Activated T-helper 1 cell treated with anti-CD3 and anti-CD28 coated beads, Interleukin-12 subunit alpha, Interleukin-12 subunit beta, Interleukin-2, Interleukin-4 antibody, amounts not matched to agents 30 ng/mL and 10 ng/mL and 1 ng/mL, durations not matched to agents 14 hours and 24 hours and 36 hours (primary cell): ENCODE measurements at regions not wholly inside any gene's neighbourhood (a gene's known extent, or its start where the extent isn't known, plus 50 kb on each side); places are given as distances from the start of the nearest gene placed in this dataset.
"Not testable (repeated sequence)": the region's sequence is repeated elsewhere in the genome, so short reads cannot be mapped to it uniquely, and the experiment has no call there.

Experiments used
- DNase-seq: peaks from one replicate; pipeline ENCODE4 v3.0.0; 2021; ENCODE audit warnings: low spot score
- H3K27ac Mint-ChIP-seq: one replicate; pipeline ENCODE4 v1.8.0; 2021; ENCODE audit warnings: mild to moderate bottlenecking, mixed read lengths
- H3K27me3 Mint-ChIP-seq: one replicate; pipeline ENCODE4 v1.8.0; 2022; ENCODE audit warnings: mild to moderate bottlenecking, moderate library complexity, mixed read lengths; ENCODE audit not compliant: insufficient read depth
- H3K36me3 Mint-ChIP-seq: one replicate; pipeline ENCODE4 v1.8.0; 2021; ENCODE audit warnings: low read depth, mixed read lengths
- H3K4me1 Mint-ChIP-seq: one replicate; pipeline ENCODE4 v1.8.0; 2021; ENCODE audit warnings: low read depth, mixed read lengths
- H3K4me3 Mint-ChIP-seq: one replicate; pipeline ENCODE4 v1.8.0; 2021; ENCODE audit warnings: mild to moderate bottlenecking, moderate library complexity, mixed read lengths
- H3K9me3 Mint-ChIP-seq: one replicate; pipeline ENCODE4 v1.8.0; 2021; ENCODE audit warnings: mixed read lengths
- intact Hi-C: fragments of 100-400 bp; cut with micrococcal nuclease; formaldehyde crosslinking; loops from one replicate; pipeline ENCODE4 v1.15.1; 2024

DNA sequence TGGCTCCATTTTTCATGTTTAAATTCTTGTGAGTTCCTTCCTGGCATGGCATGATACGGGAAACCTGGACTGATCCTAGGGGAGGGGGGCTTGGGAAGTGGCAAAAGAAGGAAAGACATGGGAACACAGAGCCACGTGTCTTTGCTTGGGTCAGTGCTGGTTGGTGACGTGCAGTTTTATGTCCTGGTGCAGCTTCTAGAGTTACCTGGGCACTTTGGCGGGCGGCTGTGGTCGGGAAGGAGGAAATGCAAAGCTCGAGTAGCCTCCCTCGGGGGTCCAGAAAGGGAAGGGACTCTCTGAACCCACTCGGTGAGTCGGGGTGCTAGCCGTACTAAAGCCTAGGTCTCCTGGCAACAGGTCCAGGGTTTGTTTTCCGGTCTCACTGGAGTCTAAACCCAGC is 94.6 kb downstream of the APOB start:
- intact Hi-C loops: no loop called here
- Mint-ChIP-seq H3K9me3 (no peaks in the 10 kb centered on the region), H3K4me3 (no peak overlapping the region), H3K36me3 (no peaks in the 10 kb centered on the region), H3K27me3 (no peaks in the 10 kb centered on the region), H3K27ac (no peak overlapping the region), H3K4me1 (no peaks in the 10 kb centered on the region)
- DNase-seq: no peak

DNA sequence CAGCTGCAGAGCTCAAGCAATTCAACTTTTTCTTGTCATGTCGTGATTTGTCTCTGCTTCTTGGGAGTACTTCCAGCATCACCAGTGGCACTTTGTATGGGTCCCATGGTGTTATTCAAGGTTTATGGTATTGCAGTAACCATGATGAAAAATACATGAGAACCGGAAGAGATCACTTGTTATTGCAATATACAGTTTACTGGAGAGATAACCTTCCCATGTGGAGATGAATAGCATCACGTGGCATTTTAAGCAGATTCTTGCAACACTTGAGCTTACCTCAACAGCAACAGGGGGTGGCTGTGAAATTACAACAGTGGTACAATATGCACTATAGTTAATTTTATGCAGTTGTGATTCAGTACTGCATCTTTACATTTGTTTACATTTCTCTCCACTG is 97.4 kb downstream of the APOB start:
- Mint-ChIP-seq H3K36me3 (no peaks in the 10 kb centered on the region), H3K9me3 (no peaks in the 10 kb centered on the region), H3K27ac (no peak overlapping the region), H3K4me3 (no peak overlapping the region), H3K4me1 (no peaks in the 10 kb centered on the region), H3K27me3 (no peaks in the 10 kb centered on the region)
- no peak for DNase-seq
- intact Hi-C loops: no loop called here

GRCh38 chr2:20943721-20944120 is 100.2 kb downstream of the APOB start:
- H3K4me3 Mint-ChIP-seq, H3K4me1 Mint-ChIP-seq, H3K27ac Mint-ChIP-seq, DNase-seq, H3K9me3 Mint-ChIP-seq, H3K27me3 Mint-ChIP-seq, intact Hi-C loops, H3K36me3 Mint-ChIP-seq: not testable (repeated sequence)

- H3K4me3 Mint-ChIP-seq: no peak overlapping the region
- no peak overlapping the region for H3K27ac Mint-ChIP-seq
- peaks cover 2% of the 10 kb centered on the region for H3K27me3 Mint-ChIP-seq
- H3K36me3 Mint-ChIP-seq: no peaks in the 10 kb centered on the region
- intact Hi-C loops: no loop called here
- no peaks in the 10 kb centered on the region for H3K9me3 Mint-ChIP-seq
- no peaks in the 10 kb centered on the region for H3K4me1 Mint-ChIP-seq
- no peak for DNase-seq
These were observed 101.2 kb downstream of the APOB start for GRCh38 chr2:20942646-20943125.

DNA sequence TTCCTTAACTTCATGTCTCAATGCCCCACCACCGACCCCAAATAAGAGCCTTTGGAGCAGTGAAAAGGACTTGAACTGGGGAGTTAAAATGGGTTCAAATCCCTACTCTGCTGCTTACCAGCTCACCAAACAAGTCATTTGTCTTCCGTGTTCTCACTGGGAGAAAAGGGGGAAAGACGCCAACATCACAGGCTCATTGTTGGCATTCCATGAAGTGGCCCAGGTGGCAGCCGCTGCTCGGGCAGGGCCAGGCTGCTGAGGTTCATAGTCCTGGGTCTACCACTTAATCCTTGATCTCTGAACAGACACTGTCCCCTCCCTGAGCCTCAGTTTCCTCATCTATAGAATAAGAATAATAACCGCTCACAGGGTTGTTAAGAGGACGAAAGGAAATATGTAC is 103.0 kb downstream of the APOB start:
- intact Hi-C loops: no loop called here
- Mint-ChIP-seq H3K9me3 (no peaks in the 10 kb centered on the region), H3K4me1 (no peaks in the 10 kb centered on the region), H3K27me3 (peaks cover 2% of the 10 kb centered on the region), H3K4me3 (no peak overlapping the region), H3K36me3 (no peaks in the 10 kb centered on the region), H3K27ac (no peak overlapping the region)
- DNase-seq: no peak

- H3K36me3 Mint-ChIP-seq: no peaks in the 10 kb centered on the region
- intact Hi-C loops: no loop called here
- DNase-seq: no peak
- H3K27ac Mint-ChIP-seq: no peak overlapping the region
- no peak overlapping the region for H3K4me3 Mint-ChIP-seq
- peaks cover 2% of the 10 kb centered on the region for H3K27me3 Mint-ChIP-seq
- no peaks in the 10 kb centered on the region for H3K4me1 Mint-ChIP-seq
- no peaks in the 10 kb centered on the region for H3K9me3 Mint-ChIP-seq
These were observed 103.7 kb downstream of the APOB start for GRCh38 chr2:20939931-20940795.

DNA sequence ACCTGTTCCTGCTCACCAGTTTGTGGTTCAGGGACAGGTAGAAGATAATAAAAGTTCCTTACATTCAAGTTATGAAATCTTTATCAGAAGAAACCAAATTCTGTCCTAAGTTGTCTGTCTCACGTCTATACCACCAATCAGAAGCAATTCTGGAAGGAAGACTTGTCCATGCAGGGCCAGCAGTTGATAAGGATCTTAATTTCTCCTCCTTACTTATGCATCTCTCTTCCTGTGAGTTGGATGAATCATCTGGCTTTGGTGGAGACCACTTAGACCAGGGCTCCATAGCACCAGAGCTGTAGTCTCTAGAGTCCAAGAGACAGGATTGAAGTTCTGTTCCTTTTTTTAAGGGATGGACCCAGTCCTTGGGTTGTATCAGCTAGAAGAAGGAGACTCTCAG is 106.5 kb downstream of the APOB start:
- intact Hi-C loops: no loop called here
- DNase-seq: no peak
- Mint-ChIP-seq H3K36me3 (no peaks in the 10 kb centered on the region), H3K9me3 (no peaks in the 10 kb centered on the region), H3K4me1 (no peaks in the 10 kb centered on the region), H3K4me3 (no peak overlapping the region), H3K27me3 (peaks cover 2% of the 10 kb centered on the region), H3K27ac (no peak overlapping the region)

- Mint-ChIP-seq H3K4me1 (no peaks in the 10 kb centered on the region), H3K4me3 (no peak overlapping the region), H3K36me3 (no peaks in the 10 kb centered on the region), H3K27me3 (peaks cover 2% of the 10 kb centered on the region), H3K27ac (no peak overlapping the region), H3K9me3 (no peaks in the 10 kb centered on the region)
- intact Hi-C loops: no loop called here
- no peak for DNase-seq
These were observed 108.6 kb downstream of the APOB start for GRCh38 chr2:20935168-20935775.

- H3K4me3 Mint-ChIP-seq: no peak overlapping the region
- no peaks in the 10 kb centered on the region for H3K9me3 Mint-ChIP-seq
- H3K4me1 Mint-ChIP-seq: no peaks in the 10 kb centered on the region
- no peak for DNase-seq
- no peaks in the 10 kb centered on the region for H3K36me3 Mint-ChIP-seq
- H3K27me3 Mint-ChIP-seq: peaks cover 2% of the 10 kb centered on the region
- intact Hi-C loops: no loop called here
- no peak overlapping the region for H3K27ac Mint-ChIP-seq
These were observed 109.6 kb downstream of the APOB start for GRCh38 chr2:20934236-20934635.

DNA sequence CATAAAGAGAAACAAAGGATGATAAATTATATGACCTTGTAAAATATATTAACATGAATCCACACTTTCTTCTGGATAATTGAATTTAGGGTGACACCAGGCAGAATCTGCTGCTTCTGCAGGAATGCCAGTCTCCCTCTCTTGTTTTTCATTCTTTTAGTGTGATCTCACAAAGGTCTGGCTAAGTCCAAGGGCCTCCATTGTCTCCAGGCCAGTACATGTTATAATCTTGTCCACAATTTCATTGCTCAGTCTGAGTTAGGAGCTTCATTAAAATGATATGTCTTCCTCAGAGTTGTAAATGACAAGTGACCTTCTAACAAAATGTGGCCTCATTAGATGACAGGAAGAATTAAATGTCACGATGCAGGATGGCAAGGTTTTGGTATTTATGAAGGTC is 110.2 kb downstream of the APOB start:
- intact Hi-C loops: no loop called here
- Mint-ChIP-seq H3K27ac (no peak overlapping the region), H3K36me3 (no peaks in the 10 kb centered on the region)

GRCh38 chr2:20931346-20931745 is 108.4 kb upstream of the LDAH start:
- no peak for DNase-seq
- no peak overlapping the region for H3K4me3 Mint-ChIP-seq
- no peaks in the 10 kb centered on the region for H3K4me1 Mint-ChIP-seq
- intact Hi-C loops: no loop called here
- H3K27ac Mint-ChIP-seq: no peak overlapping the region
- H3K36me3 Mint-ChIP-seq: no peaks in the 10 kb centered on the region
- no peaks in the 10 kb centered on the region for H3K27me3 Mint-ChIP-seq
- H3K9me3 Mint-ChIP-seq: no peaks in the 10 kb centered on the region

More for the DNA sequence above, 110.2 kb downstream of the APOB start:
- no peaks in the 10 kb centered on the region for H3K4me1 Mint-ChIP-seq
- DNase-seq: no peak
- peaks cover 2% of the 10 kb centered on the region for H3K27me3 Mint-ChIP-seq
- no peak overlapping the region for H3K4me3 Mint-ChIP-seq
- H3K9me3 Mint-ChIP-seq: no peaks in the 10 kb centered on the region

- Mint-ChIP-seq H3K9me3 (no peaks in the 10 kb centered on the region), H3K36me3 (no peaks in the 10 kb centered on the region), H3K4me3 (no peak overlapping the region), H3K4me1 (no peaks in the 10 kb centered on the region), H3K27ac (no peak overlapping the region), H3K27me3 (no peaks in the 10 kb centered on the region)
- no peak for DNase-seq
- intact Hi-C loops: no loop called here
These were observed 108.0 kb upstream of the LDAH start for GRCh38 chr2:20930928-20931327.

DNA sequence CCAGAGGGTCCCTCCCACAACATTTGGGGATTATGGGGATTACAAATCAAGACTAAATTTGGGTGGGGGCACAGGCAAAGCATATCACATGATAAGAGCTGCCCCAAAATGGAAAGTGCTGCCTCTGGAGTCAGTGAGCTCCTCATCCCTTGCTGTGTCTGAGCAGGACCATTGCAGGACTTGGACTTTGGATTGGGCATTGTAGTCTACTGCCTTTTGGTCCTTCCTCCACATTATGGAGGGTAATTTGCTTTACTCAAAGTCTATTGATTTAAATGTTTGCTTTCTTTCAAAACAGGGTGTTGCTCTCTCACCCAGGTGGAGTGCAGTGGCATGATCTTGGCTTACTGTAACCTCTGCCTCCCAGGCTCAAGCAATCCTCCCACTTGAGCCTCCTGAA is 106.8 kb upstream of the LDAH start:
- H3K27me3 Mint-ChIP-seq: no peaks in the 10 kb centered on the region
- H3K4me3 Mint-ChIP-seq: no peak overlapping the region
- H3K36me3 Mint-ChIP-seq: no peaks in the 10 kb centered on the region
- H3K27ac Mint-ChIP-seq: no peak overlapping the region
- intact Hi-C loops: no loop called here
- DNase-seq: no peak
- no peaks in the 10 kb centered on the region for H3K4me1 Mint-ChIP-seq
- no peaks in the 10 kb centered on the region for H3K9me3 Mint-ChIP-seq
